ENCODE measurements at regions not wholly inside any gene's neighbourhood (a gene's known extent, or its start where the extent isn't known, plus 50 kb on each side); places are given as distances from the start of the nearest gene placed in this dataset.

DNA sequence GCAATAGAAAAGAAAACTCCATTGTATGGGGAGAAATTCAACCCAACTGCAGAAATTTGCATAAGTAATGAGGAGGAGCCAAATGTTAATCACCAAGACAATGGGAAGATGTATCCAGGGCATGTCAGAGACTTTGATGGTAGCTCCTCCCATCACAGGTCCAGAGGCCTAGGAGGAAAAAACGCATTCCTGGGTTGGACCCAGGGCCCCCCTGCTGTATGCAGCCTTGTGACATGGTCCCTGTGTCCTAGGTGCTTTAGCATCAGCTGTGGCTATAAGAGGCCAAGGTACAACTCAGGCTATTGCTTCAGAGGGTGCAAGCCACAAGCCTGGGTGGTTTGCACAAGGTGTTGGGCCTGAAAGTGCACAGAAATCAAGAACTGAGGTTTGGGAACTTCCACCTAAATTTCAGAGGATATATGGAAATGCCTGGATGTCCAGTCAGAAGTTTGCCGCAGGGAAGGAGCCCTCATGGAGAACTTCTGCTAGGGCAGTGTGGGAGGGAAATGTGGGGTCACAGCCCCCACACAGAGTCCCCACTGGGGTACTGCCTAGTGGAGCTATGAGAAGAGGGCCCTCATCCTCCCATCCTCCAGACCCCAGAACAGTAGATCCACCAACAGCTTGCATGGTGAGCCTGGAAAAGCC is 162.3 kb downstream of the TGFB2 start:
- TF ChIP-seq, protein P1, sequence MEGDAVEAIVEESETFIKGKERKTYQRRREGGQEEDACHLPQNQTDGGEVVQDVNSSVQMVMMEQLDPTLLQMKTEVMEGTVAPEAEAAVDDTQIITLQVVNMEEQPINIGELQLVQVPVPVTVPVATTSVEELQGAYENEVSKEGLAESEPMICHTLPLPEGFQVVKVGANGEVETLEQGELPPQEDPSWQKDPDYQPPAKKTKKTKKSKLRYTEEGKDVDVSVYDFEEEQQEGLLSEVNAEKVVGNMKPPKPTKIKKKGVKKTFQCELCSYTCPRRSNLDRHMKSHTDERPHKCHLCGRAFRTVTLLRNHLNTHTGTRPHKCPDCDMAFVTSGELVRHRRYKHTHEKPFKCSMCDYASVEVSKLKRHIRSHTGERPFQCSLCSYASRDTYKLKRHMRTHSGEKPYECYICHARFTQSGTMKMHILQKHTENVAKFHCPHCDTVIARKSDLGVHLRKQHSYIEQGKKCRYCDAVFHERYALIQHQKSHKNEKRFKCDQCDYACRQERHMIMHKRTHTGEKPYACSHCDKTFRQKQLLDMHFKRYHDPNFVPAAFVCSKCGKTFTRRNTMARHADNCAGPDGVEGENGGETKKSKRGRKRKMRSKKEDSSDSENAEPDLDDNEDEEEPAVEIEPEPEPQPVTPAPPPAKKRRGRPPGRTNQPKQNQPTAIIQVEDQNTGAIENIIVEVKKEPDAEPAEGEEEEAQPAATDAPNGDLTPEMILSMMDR (IDR thresholded peaks at IDR 0.05 in 2 of 3, conservative IDR thresholded peaks at IDR 0.05 in 1 of 3; ENCODE audit: control insufficient read depth in 2 of 3, extremely low read depth in 1 of 3, insufficient read depth in 1 of 3, low read depth in 3 of 3, low read length in 3 of 3), result no peak
- TF ChIP-seq YY1 (IDR thresholded peaks at IDR 0.05; ENCODE audit: low read depth, low read length) (no peak), CBX5 (IDR thresholded peaks at IDR 0.05; ENCODE audit: low read depth) (no peak), POLR2A (IDR thresholded peaks at IDR 0.05; ENCODE audit: low read depth, low read length) (no peak), SUPT20H (IDR thresholded peaks at IDR 0.05; ENCODE audit: borderline replicate concordance, control insufficient read depth, low read depth, low read length) (no peak), SRF (IDR thresholded peaks at IDR 0.05; ENCODE audit: low read depth in 2 of 2, low read length in 2 of 2) (no peak), ZZZ3 (IDR thresholded peaks at IDR 0.05; ENCODE audit: control insufficient read depth, insufficient read length, low read depth) (no peak), MTA3 (IDR thresholded peaks at IDR 0.05; ENCODE audit: borderline replicate concordance, low read length) (no peak), SUZ12 (IDR thresholded peaks at IDR 0.05; ENCODE audit: unreplicated experiment) (no peak), SMARCA5 (IDR thresholded peaks at IDR 0.05) (no peak)
- TF ChIP-seq, protein P2, sequence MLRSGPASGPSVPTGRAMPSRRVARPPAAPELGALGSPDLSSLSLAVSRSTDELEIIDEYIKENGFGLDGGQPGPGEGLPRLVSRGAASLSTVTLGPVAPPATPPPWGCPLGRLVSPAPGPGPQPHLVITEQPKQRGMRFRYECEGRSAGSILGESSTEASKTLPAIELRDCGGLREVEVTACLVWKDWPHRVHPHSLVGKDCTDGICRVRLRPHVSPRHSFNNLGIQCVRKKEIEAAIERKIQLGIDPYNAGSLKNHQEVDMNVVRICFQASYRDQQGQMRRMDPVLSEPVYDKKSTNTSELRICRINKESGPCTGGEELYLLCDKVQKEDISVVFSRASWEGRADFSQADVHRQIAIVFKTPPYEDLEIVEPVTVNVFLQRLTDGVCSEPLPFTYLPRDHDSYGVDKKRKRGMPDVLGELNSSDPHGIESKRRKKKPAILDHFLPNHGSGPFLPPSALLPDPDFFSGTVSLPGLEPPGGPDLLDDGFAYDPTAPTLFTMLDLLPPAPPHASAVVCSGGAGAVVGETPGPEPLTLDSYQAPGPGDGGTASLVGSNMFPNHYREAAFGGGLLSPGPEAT (IDR thresholded peaks at IDR 0.05; ENCODE audit: low read depth), result no peak
- TF ChIP-seq, protein P3, sequence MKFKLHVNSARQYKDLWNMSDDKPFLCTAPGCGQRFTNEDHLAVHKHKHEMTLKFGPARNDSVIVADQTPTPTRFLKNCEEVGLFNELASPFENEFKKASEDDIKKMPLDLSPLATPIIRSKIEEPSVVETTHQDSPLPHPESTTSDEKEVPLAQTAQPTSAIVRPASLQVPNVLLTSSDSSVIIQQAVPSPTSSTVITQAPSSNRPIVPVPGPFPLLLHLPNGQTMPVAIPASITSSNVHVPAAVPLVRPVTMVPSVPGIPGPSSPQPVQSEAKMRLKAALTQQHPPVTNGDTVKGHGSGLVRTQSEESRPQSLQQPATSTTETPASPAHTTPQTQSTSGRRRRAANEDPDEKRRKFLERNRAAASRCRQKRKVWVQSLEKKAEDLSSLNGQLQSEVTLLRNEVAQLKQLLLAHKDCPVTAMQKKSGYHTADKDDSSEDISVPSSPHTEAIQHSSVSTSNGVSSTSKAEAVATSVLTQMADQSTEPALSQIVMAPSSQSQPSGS (IDR thresholded peaks at IDR 0.05; ENCODE audit: low read length), result no peak
- TF ChIP-seq, protein P4, sequence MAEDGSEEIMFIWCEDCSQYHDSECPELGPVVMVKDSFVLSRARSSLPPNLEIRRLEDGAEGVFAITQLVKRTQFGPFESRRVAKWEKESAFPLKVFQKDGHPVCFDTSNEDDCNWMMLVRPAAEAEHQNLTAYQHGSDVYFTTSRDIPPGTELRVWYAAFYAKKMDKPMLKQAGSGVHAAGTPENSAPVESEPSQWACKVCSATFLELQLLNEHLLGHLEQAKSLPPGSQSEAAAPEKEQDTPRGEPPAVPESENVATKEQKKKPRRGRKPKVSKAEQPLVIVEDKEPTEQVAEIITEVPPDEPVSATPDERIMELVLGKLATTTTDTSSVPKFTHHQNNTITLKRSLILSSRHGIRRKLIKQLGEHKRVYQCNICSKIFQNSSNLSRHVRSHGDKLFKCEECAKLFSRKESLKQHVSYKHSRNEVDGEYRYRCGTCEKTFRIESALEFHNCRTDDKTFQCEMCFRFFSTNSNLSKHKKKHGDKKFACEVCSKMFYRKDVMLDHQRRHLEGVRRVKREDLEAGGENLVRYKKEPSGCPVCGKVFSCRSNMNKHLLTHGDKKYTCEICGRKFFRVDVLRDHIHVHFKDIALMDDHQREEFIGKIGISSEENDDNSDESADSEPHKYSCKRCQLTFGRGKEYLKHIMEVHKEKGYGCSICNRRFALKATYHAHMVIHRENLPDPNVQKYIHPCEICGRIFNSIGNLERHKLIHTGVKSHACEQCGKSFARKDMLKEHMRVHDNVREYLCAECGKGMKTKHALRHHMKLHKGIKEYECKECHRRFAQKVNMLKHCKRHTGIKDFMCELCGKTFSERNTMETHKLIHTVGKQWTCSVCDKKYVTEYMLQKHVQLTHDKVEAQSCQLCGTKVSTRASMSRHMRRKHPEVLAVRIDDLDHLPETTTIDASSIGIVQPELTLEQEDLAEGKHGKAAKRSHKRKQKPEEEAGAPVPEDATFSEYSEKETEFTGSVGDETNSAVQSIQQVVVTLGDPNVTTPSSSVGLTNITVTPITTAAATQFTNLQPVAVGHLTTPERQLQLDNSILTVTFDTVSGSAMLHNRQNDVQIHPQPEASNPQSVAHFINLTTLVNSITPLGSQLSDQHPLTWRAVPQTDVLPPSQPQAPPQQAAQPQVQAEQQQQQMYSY (CRISPR knock-in tag; IDR thresholded peaks at IDR 0.05), result no peak

All from GM12878 (cell line).